NB4 (cell line): ENCODE measurements at regions not wholly inside any gene's neighbourhood (a gene's known extent, or its start where the extent isn't known, plus 50 kb on each side); places are given as distances from the start of the nearest gene placed in this dataset.

Source experiments
- DNase-seq: peaks from one replicate; pipeline ENCODE4 v3.0.0; 2010; ENCODE audit warnings: low read depth
- H3K4me3 ChIP-seq: one replicate; pipeline ENCODE4 v1.5.1; 2011; ENCODE audit warnings: mild to moderate bottlenecking, low read depth, low read length, moderate library complexity
- CTCF ChIP-seq: IDR thresholded peaks from one replicate; pipeline ENCODE4 v1.5.1; 2012; ENCODE audit warnings: low read depth, low read length
- MAX ChIP-seq: IDR thresholded peaks from 2 replicates; pipeline ENCODE4 v1.6.1; 2011; ENCODE audit warnings: low read depth, low read length
- MYC ChIP-seq: IDR thresholded peaks from 2 replicates; pipeline ENCODE4 v1.6.1; 2011; ENCODE audit warnings: low read depth, low read length
- POLR2A ChIP-seq: IDR thresholded peaks from 2 replicates; pipeline ENCODE4 v1.6.1; 2011; ENCODE audit warnings: mild to moderate bottlenecking; ENCODE audit not compliant: insufficient read length; ENCODE audit errors: extremely low read depth

DNA sequence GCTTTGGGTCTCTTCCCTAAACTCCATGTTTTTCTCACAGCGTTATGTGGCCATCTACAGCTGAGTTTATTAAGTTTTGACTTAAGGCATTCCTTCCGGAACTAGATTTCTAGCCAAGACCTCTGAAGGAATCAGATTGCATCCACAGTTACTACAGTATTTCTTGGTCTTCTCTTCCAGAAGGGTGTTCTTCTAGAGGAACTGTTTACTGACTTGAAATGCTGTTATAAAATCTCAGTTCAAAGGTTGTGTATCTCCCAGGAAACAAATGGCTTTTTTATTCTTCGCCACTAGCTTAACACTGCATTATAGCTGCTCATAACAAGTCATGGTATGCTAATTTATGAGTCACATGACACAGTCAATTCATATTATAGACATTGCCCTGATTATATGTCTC, 55.3 kb upstream of the RAD23B start:
- TF ChIP-seq MYC (no peak), POLR2A (no peak), MAX (no peak)
- no peak for DNase-seq
- H3K4me3 ChIP-seq, result no peak overlapping the region

GRCh38 chr9:107228496-107229039, 54.5 kb upstream of the RAD23B start:
- H3K4me3 ChIP-seq, result no peak overlapping the region
- no peak for DNase-seq
- TF ChIP-seq CTCF, result no peak
- no peak for TF ChIP-seq POLR2A
- no peak for TF ChIP-seq MAX
- TF ChIP-seq MYC, result no peak

GRCh38 chr9:107229241-107229741, 53.8 kb upstream of the RAD23B start:
- no peak overlapping the region for H3K4me3 ChIP-seq
- TF ChIP-seq MYC (no peak), MAX (no peak), POLR2A (no peak), CTCF (no peak)
- DNase-seq, result no peak
